SH-SY5Y (cell line): ENCODE measurements at regions not wholly inside any gene's neighbourhood (a gene's known extent, or its start where the extent isn't known, plus 50 kb on each side); places are given as distances from the start of the nearest gene placed in this dataset.

Experiments
- GATA2 ChIP-seq: IDR thresholded peaks from 2 replicates; pipeline ENCODE4 v1.6.1; 2011; ENCODE audit warnings: mild to moderate bottlenecking, low read depth, low read length
- GATA3 ChIP-seq: IDR thresholded peaks from 2 replicates; pipeline ENCODE4 v1.6.1; 2011; ENCODE audit warnings: low read depth, mild to moderate bottlenecking, low read length, moderate library complexity

DNA sequence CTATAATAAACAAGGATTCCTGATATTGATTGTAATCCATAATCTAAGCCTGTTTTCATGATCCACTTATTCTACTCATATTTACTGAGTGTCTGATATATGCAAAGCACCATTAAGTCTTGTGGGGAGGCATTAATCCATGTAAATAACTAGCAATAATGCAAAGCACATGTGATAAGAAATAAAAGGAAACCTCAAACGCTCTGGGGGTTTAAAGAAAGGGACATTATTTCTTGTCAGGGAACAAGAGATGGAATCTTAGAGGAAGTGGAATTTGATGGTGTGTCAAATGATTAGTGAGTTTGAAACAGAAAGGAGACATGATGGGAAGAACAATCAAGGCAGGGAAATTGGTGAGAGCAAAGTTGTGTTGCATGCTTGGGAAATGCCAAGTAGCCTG lies 57.4 kb upstream of the FLT1 start:
- TF ChIP-seq GATA2 (no peak), GATA3 (no peak)
